HG03457 (cell line): ENCODE measurements at regions not wholly inside any gene's neighbourhood (a gene's known extent, or its start where the extent isn't known, plus 50 kb on each side); places are given as distances from the start of the nearest gene placed in this dataset.
A peak's percentile ranks its signal among the peaks of the same experiment; 100 is the strongest.

Experiments used
- ATAC-seq: cut with Tn5 transposase; IDR thresholded peaks from one replicate; pipeline ENCODE4 v1.9.1; 2021; ENCODE audit warnings: moderate number of reproducible peaks; ENCODE audit not compliant: unreplicated experiment

GRCh38 chr14:49467091-49467490 lies 119.1 kb downstream of the RPS29 start:
- ATAC-seq, result no peak

- ATAC-seq, result no peak
Measured at GRCh38 chr14:49464885-49465284, 121.3 kb downstream of the RPS29 start.

- ATAC-seq, result no peak
Measured at GRCh38 chr14:49463146-49463545, 123.0 kb downstream of the RPS29 start.

- peak; percentile 90 for ATAC-seq
Measured at GRCh38 chr14:49461529-49462401, 124.4 kb downstream of the RPS29 start.

GRCh38 chr14:49460662-49461061 lies 125.5 kb downstream of the RPS29 start:
- no peak for ATAC-seq

- no peak for ATAC-seq
Measured at GRCh38 chr14:49456589-49456988, 129.6 kb downstream of the RPS29 start.

- no peak for ATAC-seq
Measured at GRCh38 chr14:49451938-49452337, 134.2 kb downstream of the RPS29 start.

- no peak for ATAC-seq
Measured at GRCh38 chr14:49449749-49450148, 136.4 kb downstream of the RPS29 start.

- no peak for ATAC-seq
Measured at GRCh38 chr14:49447540-49448107, 138.6 kb downstream of the RPS29 start.

- no peak for ATAC-seq
Measured at GRCh38 chr14:49446801-49447200, 139.4 kb downstream of the RPS29 start.

- no peak for ATAC-seq
Measured at GRCh38 chr14:49438256-49438770, 147.9 kb downstream of the RPS29 start.

- no peak for ATAC-seq
Measured at GRCh38 chr14:49428076-49428475, 158.1 kb downstream of the RPS29 start.

- ATAC-seq, result no peak
Measured at GRCh38 chr14:49427117-49427516, 159.1 kb downstream of the RPS29 start.

- ATAC-seq, result no peak
Measured at GRCh38 chr14:49425921-49426320, 160.3 kb downstream of the RPS29 start.

- no peak for ATAC-seq
Measured at GRCh38 chr14:49424436-49425331, 161.5 kb downstream of the RPS29 start.

- ATAC-seq, result no peak
Measured at GRCh38 chr14:49420201-49420600, 166.0 kb downstream of the RPS29 start.

GRCh38 chr14:49418789-49419188 lies 167.4 kb downstream of the RPS29 start:
- ATAC-seq, result no peak

GRCh38 chr14:49417790-49418189 lies 168.4 kb downstream of the RPS29 start:
- no peak for ATAC-seq

- ATAC-seq, result no peak
Measured at GRCh38 chr14:49408187-49408933, 177.8 kb downstream of the RPS29 start.

- no peak for ATAC-seq
Measured at GRCh38 chr14:49405291-49405690, 180.9 kb downstream of the RPS29 start.

GRCh38 chr14:49401373-49401772 lies 184.8 kb downstream of the RPS29 start:
- ATAC-seq, result no peak
